GM19035 (cell line): ENCODE measurements at regions not wholly inside any gene's neighbourhood (a gene's known extent, or its start where the extent isn't known, plus 50 kb on each side); places are given as distances from the start of the nearest gene placed in this dataset.
"Not testable (repeated sequence)": the region's sequence is repeated elsewhere in the genome, so short reads cannot be mapped to it uniquely, and the experiment has no call there.

Experiments
- ATAC-seq: cut with Tn5 transposase; IDR thresholded peaks from one replicate; pipeline ENCODE4 v1.9.1; 2021; ENCODE audit not compliant: unreplicated experiment

- no peak for ATAC-seq
These were observed 108.6 kb downstream of the ZMAT1 start for GRCh38 chrX:101823236-101823635.

GRCh38 chrX:101817739-101818138 lies 114.1 kb downstream of the ZMAT1 start:
- not testable (repeated sequence) for ATAC-seq

- ATAC-seq: no peak
These were observed 118.6 kb downstream of the ZMAT1 start for GRCh38 chrX:101813200-101813599.

- no peak for ATAC-seq
These were observed 128.4 kb downstream of the ZMAT1 start for GRCh38 chrX:101803451-101803850.

GRCh38 chrX:101799387-101799786 lies 132.4 kb downstream of the ZMAT1 start:
- ATAC-seq: peak; percentile 100

- ATAC-seq: no peak
These were observed 128.3 kb upstream of the ARMCX2 start for GRCh38 chrX:101787934-101788333.

- no peak for ATAC-seq
These were observed 125.5 kb upstream of the ARMCX2 start for GRCh38 chrX:101785142-101785541.

GRCh38 chrX:101780421-101780820 lies 120.8 kb upstream of the ARMCX2 start:
- not testable (repeated sequence) for ATAC-seq

GRCh38 chrX:101774340-101774739 lies 114.7 kb upstream of the ARMCX2 start:
- ATAC-seq: peak; percentile 100

- no peak for ATAC-seq
These were observed 104.9 kb upstream of the ARMCX2 start for GRCh38 chrX:101764538-101764937.

GRCh38 chrX:101759000-101759399 lies 99.3 kb upstream of the ARMCX2 start:
- ATAC-seq: peak; percentile 86

- no peak for ATAC-seq
These were observed 91.1 kb upstream of the ARMCX2 start for GRCh38 chrX:101750744-101751143.

- no peak for ATAC-seq
These were observed 89.8 kb upstream of the ARMCX2 start for GRCh38 chrX:101749436-101749835.

GRCh38 chrX:101745046-101745445 lies 85.4 kb upstream of the ARMCX2 start:
- ATAC-seq: no peak

GRCh38 chrX:101744085-101744484 lies 84.4 kb upstream of the ARMCX2 start:
- no peak for ATAC-seq

- no peak for ATAC-seq
These were observed 81.0 kb upstream of the ARMCX2 start for GRCh38 chrX:101740642-101741041.

GRCh38 chrX:101738867-101739266 lies 79.2 kb upstream of the ARMCX2 start:
- not testable (repeated sequence) for ATAC-seq

- ATAC-seq: not testable (repeated sequence)
These were observed 78.8 kb upstream of the ARMCX2 start for GRCh38 chrX:101738411-101738810.

GRCh38 chrX:101736651-101737050 lies 77.0 kb upstream of the ARMCX2 start:
- ATAC-seq: no peak

- no peak for ATAC-seq
These were observed 73.2 kb upstream of the ARMCX2 start for GRCh38 chrX:101732870-101733269.

- no peak for ATAC-seq
These were observed 70.3 kb upstream of the ARMCX2 start for GRCh38 chrX:101729986-101730385.
